ENCODE measurements at regions not wholly inside any gene's neighbourhood (a gene's known extent, or its start where the extent isn't known, plus 50 kb on each side); places are given as distances from the start of the nearest gene placed in this dataset.

DNA sequence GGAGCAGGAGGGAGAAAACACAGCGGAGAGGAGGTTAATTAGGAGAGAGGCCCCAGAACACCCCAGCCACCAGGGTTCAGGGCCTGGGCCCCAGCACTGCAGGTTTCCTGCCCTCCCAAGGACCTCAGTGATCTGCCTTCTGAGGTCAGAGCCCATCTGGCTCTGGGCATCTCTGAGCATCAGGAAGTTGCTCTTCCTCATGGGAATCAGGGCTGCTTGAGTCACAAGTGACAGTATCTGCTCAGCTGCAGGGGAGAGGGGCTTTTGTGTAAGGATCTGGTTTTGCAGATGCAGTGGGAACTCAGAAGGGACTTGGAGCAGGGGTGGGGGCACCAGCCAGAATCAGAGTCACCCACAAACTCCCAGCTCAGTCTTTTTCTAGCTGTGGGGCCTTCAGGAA lies 472.1 kb downstream of the PTPRU start:
- TF ChIP-seq, protein P1, sequence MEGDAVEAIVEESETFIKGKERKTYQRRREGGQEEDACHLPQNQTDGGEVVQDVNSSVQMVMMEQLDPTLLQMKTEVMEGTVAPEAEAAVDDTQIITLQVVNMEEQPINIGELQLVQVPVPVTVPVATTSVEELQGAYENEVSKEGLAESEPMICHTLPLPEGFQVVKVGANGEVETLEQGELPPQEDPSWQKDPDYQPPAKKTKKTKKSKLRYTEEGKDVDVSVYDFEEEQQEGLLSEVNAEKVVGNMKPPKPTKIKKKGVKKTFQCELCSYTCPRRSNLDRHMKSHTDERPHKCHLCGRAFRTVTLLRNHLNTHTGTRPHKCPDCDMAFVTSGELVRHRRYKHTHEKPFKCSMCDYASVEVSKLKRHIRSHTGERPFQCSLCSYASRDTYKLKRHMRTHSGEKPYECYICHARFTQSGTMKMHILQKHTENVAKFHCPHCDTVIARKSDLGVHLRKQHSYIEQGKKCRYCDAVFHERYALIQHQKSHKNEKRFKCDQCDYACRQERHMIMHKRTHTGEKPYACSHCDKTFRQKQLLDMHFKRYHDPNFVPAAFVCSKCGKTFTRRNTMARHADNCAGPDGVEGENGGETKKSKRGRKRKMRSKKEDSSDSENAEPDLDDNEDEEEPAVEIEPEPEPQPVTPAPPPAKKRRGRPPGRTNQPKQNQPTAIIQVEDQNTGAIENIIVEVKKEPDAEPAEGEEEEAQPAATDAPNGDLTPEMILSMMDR (IDR thresholded peaks at IDR 0.05) = no peak
- TF ChIP-seq EP300 (IDR thresholded peaks at IDR 0.05) = no peak

All from ovary (tissue), 3 donors.